ENCODE measurements at regions not wholly inside any gene's neighbourhood (a gene's known extent, or its start where the extent isn't known, plus 50 kb on each side); places are given as distances from the start of the nearest gene placed in this dataset.
"Not testable (repeated sequence)": the region's sequence is repeated elsewhere in the genome, so short reads cannot be mapped to it uniquely, and the experiment has no call there.

GRCh38 chr3:18531662-18532061 is 106.5 kb upstream of the SATB1 start:
- peak in 1 of 5 experiments; percentile 46 for DNase-seq

GRCh38 chr3:18529631-18530030 is 104.5 kb upstream of the SATB1 start:
- no peak for DNase-seq

GRCh38 chr3:18527691-18528090 is 102.6 kb upstream of the SATB1 start:
- DNase-seq: peak in 1 of 5 experiments; percentile 39

GRCh38 chr3:18526667-18527066 is 101.5 kb upstream of the SATB1 start:
- no peak for DNase-seq

GRCh38 chr3:18516170-18516569 is 91.0 kb upstream of the SATB1 start:
- DNase-seq: not testable (repeated sequence)

- DNase-seq: no peak
Measured at GRCh38 chr3:18513091-18513490, 88.0 kb upstream of the SATB1 start.

- DNase-seq: no peak
Measured at GRCh38 chr3:18512007-18512406, 86.9 kb upstream of the SATB1 start.

- no peak for DNase-seq
Measured at GRCh38 chr3:18510947-18511346, 85.8 kb upstream of the SATB1 start.

- no peak for DNase-seq
Measured at GRCh38 chr3:18507333-18507732, 82.2 kb upstream of the SATB1 start.

GRCh38 chr3:18505056-18505455 is 79.9 kb upstream of the SATB1 start:
- DNase-seq: no peak

- peak in 1 of 5 experiments; percentile 55 for DNase-seq
Measured at GRCh38 chr3:18501679-18502343, 76.7 kb upstream of the SATB1 start.

- DNase-seq: no peak
Measured at GRCh38 chr3:18500322-18500721, 75.2 kb upstream of the SATB1 start.

GRCh38 chr3:18499301-18499700 is 74.2 kb upstream of the SATB1 start:
- DNase-seq: peak in 2 of 5 experiments; percentile 8 to 79

- no peak for DNase-seq
Measured at GRCh38 chr3:18494251-18494650, 69.1 kb upstream of the SATB1 start.

GRCh38 chr3:18489939-18490338 is 64.8 kb upstream of the SATB1 start:
- DNase-seq: peak in 2 of 5 experiments; percentile 43 to 73

GRCh38 chr3:18483226-18483625 is 58.1 kb upstream of the SATB1 start:
- DNase-seq: no peak

- no peak for DNase-seq
Measured at GRCh38 chr3:18481946-18482548, 56.9 kb upstream of the SATB1 start.

GRCh38 chr3:18477620-18478019 is 52.5 kb upstream of the SATB1 start:
- DNase-seq: no peak
